AG09319 (cell line): ENCODE measurements at regions not wholly inside any gene's neighbourhood (a gene's known extent, or its start where the extent isn't known, plus 50 kb on each side); places are given as distances from the start of the nearest gene placed in this dataset.
A peak's percentile ranks its signal among the peaks of the same experiment; 100 is the strongest.

ENCODE experiments used
- DNase-seq: peaks from one replicate; pipeline ENCODE4 v3.0.0-alpha.2; 2010; ENCODE audit warnings: low read depth; ENCODE audit errors: extremely low read depth
- TF ChIP-seq, protein P1 (sequence below): IDR thresholded peaks from 2 replicates; pipeline ENCODE4 v1.5.1; 2011; ENCODE audit warnings: low read depth, mild to moderate bottlenecking, inconsistent platforms, low read length, moderate library complexity

DNA sequence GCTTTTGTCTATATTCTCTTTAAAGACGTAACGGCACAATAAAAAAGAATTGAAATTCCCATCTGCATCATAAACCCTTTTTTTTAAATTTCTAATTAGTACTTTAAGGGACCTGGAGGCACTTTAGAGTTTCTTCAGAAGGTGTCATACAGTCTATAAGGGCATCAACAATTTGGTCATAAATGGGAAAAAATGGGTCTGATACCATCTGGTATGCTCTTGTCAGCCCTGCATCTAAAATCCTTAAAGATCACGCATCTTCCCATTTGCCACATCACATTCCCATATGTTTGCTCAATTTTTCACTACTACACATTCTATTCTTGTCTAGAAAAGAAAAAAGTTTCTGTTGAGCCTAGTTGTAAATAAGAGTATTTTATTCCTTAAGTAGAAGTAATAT is 53.8 kb downstream of the COX7C start:
- DNase-seq, result no peak

DNA sequence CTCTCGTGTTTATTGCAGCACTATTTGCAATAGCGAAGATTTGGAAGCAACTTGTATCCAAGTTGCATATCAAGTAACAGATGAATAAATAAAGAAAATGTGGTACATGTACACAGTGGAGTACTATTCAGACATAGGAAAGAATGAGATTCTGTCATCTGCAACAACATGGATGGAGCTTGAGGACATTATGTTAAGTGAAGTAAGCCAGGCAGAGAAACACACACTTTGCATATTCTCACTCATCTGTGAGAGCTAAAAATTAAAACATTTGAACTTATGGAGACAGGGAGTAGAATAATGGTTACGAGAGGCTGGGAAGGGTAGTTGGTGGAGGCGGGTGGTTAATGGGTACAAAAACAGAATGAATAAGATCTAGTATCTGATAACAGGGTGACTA is 56.3 kb downstream of the COX7C start:
- no peak for DNase-seq
- TF ChIP-seq, protein P1, sequence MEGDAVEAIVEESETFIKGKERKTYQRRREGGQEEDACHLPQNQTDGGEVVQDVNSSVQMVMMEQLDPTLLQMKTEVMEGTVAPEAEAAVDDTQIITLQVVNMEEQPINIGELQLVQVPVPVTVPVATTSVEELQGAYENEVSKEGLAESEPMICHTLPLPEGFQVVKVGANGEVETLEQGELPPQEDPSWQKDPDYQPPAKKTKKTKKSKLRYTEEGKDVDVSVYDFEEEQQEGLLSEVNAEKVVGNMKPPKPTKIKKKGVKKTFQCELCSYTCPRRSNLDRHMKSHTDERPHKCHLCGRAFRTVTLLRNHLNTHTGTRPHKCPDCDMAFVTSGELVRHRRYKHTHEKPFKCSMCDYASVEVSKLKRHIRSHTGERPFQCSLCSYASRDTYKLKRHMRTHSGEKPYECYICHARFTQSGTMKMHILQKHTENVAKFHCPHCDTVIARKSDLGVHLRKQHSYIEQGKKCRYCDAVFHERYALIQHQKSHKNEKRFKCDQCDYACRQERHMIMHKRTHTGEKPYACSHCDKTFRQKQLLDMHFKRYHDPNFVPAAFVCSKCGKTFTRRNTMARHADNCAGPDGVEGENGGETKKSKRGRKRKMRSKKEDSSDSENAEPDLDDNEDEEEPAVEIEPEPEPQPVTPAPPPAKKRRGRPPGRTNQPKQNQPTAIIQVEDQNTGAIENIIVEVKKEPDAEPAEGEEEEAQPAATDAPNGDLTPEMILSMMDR, result no peak

More for the DNA sequence above, 53.8 kb downstream of the COX7C start:
- TF ChIP-seq, protein P1, result no peak

DNA sequence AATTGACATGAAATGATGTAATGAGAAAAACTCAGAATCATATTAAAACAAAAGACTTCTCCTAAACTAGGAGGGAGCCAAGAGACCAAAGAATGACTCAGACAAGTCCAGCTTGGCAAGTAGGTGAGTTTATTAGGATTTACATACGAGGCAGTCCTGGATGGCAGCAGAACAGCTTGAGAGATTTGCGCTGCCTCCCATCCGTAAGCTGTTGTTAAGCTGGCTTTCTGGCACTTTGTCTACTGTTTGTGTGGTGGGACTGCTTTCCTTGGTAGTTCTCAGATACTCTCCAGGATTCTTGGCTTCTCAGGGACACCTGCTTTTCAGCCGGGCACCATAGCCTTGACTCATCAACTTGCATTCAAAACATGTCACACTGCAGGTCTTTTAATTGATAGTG is 57.6 kb downstream of the COX7C start:
- TF ChIP-seq, protein P1, result no peak
- no peak for DNase-seq

DNA sequence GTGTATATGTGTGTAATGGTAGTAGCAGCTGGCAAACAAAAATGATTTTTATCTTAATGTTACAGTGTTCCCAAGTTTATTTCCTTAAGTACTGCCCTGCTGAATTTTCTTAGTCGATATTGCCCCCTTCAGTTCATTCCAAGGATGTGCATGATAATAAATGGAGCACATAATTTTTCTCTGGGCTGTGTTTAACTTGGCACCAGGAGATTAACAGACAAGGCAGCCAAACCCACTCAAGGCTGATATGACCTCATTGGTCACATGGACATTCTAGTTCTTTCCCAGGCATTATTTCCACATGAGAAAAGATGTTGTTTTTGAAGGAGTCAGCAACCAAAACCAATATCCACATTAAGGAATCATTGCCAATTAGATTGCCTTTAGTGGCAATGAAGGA is 61.8 kb downstream of the COX7C start:
- TF ChIP-seq, protein P1, result peak; percentile 51
- DNase-seq, result peak; percentile 16

DNA sequence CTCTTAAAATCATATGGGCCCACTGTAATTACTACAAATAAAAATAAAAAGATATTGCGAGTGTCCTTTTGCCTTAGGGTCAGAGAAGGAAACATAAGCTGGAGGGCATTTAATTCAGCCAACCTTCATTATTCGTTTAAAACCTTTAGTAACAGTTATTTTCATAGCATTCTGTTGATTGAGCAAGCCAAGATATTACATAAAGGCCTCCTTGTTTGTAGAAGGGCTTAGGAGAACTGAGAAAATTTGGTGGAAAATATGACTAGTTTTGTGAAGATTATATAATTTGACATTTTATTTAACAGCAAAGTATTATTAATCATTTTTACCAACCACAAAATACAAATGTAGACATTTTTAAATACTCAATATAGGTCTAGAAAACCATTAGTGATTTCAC is 62.2 kb downstream of the COX7C start:
- DNase-seq, result no peak
- TF ChIP-seq, protein P1, result no peak

DNA sequence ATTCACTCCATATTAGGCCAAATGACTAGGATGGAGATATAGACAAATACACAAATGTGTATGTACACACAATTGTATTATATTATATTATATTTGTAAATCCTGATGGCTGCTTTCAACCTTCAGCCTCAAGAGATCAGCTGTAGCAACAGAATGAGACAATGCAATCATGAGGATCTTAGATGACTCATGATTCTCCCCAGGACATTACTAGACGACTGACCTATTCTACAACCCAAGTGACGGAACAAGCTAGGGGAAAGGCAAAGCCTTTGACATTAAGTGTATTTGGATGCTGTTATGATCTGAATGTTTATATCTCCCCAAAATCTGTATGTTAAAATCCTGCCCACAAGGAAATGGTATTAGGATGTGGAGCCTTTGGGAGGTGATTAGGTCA is 66.5 kb downstream of the COX7C start:
- no peak for DNase-seq
- TF ChIP-seq, protein P1, result no peak

DNA sequence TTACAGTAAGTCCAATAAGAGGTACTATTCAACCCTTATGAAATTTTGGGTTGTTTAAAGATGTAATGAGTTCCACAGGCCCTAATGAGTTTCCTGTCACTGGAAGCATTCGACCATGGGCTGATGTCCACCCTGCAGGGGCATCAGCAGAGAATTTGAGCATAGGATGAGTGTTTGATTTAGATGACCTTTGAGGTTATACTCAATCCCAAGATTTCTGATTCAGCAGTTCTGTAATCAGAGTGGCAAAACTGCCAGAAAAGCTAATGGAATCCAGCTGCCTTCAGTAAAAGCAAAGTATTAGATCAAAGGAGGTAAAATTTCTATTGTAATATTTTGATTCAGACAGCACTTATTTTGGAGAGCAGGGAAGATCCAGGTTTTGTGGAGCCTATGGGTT is 68.3 kb downstream of the COX7C start:
- TF ChIP-seq, protein P1, result no peak
- DNase-seq, result no peak
